Body of pancreas (tissue), 4 donors: ENCODE measurements at regions not wholly inside any gene's neighbourhood (a gene's known extent, or its start where the extent isn't known, plus 50 kb on each side); places are given as distances from the start of the nearest gene placed in this dataset.

Experiments used
- ATAC-seq: fragments of 150-250 bp; one replicate; pipeline ENCODE4 v1.9.1; 2016
- DNase-seq, 4 donors: peaks; one replicate each; pipeline ENCODE4 v3.0.0-alpha.2; 2019
- H3K27ac ChIP-seq, 4 donors: fragments of 200-600 bp; sonication (generic); 1 replicate in 3 of 4; 2 replicates in 1 of 4; pipeline versions ENCODE4 v1.5.1 to v1.6.1; 2016 to 2019; ENCODE audit warnings: mild to moderate bottlenecking in 1 of 4, mixed read lengths in 1 of 4, moderate library complexity in 1 of 4
- H3K27me3 ChIP-seq, 2 donors: fragments of 200-600 bp; sonication (generic); one replicate each; pipeline ENCODE4 v1.6.0; 2016; ENCODE audit warnings: mild to moderate bottlenecking in 1 of 2
- H3K36me3 ChIP-seq, 2 donors: fragments of 200-600 bp; sonication (generic); replicated peaks in 1 of 2; 2 replicates each; pipeline ENCODE4 v1.5.1; 2016; ENCODE audit warnings: low read depth in 2 of 2; ENCODE audit not compliant: insufficient read depth in 1 of 2
- H3K4me1 ChIP-seq: fragments of 200-600 bp; sonication (generic); one replicate; pipeline ENCODE4 v1.6.0; 2016
- H3K4me3 ChIP-seq, 2 donors: fragments of 200-600 bp; sonication (generic); 1 replicate in 1 of 2; 2 replicates in 1 of 2; pipeline ENCODE4 v1.5.1; 2016 to 2019
- H3K9me3 ChIP-seq, 3 donors: fragments of 200-600 bp; sonication (generic); 1 replicate in 2 of 3; 2 replicates in 1 of 3; pipeline ENCODE4 v1.5.1; 2016
- CTCF ChIP-seq, 7 experiments: fragments of 450-650 bp in 4 of 7; fragments of 200-600 bp in 3 of 7; sonication (generic) in 3 of 7; IDR thresholded peaks; one replicate each; pipeline ENCODE4 v1.5.1; 2016 to 2019; ENCODE audit warnings: antibody characterized with exemption in 7 of 7
- POLR2A ChIP-seq, 3 donors: fragments of 450-650 bp; IDR thresholded peaks; one replicate each; pipeline ENCODE4 v1.6.1; 2016; ENCODE audit warnings: antibody characterized with exemption in 3 of 3, mild to moderate bottlenecking in 2 of 3
- WGBS, 2 donors: methylation state at CpG; one replicate each; pipeline ENCODE4 v1.1.5; 2017; 5-methylcytosine and 5-hydroxymethylcytosine counted together
- intact Hi-C: fragments of 100-400 bp; cut with DNase I; formaldehyde crosslinking; loops from one replicate; pipeline ENCODE4 v1.15.1; 2023

GRCh38 chr4:124183231-124183630 is 529.3 kb downstream of the ANKRD50 start:
- Histone ChIP-seq H3K4me3 (no peak overlapping the region), H3K4me1 (no peaks in the 10 kb centered on the region), H3K27me3 (no peaks in the 10 kb centered on the region), H3K36me3 (no peaks in the 10 kb centered on the region), H3K27ac (no peak overlapping the region), H3K9me3 (no peaks in the 10 kb centered on the region)
- no peak for ATAC-seq
- TF ChIP-seq POLR2A (IDR thresholded peaks at IDR 0.05): no peak
- TF ChIP-seq CTCF (IDR thresholded peaks at IDR 0.05): no peak
- DNase-seq: no peak
- intact Hi-C loops: no loop called here
- WGBS, 2 donors: 82 to 92% methylated on average over 2 of the region's 2 CpGs

- intact Hi-C loops: no loop called here
- no peak for TF ChIP-seq POLR2A (IDR thresholded peaks at IDR 0.05)
- no peak for TF ChIP-seq CTCF (IDR thresholded peaks at IDR 0.05)
- H3K4me3 ChIP-seq: no peak overlapping the region
- no peak overlapping the region for H3K27ac ChIP-seq
- H3K27me3 ChIP-seq: no peaks in the 10 kb centered on the region
- H3K36me3 ChIP-seq: no peaks in the 10 kb centered on the region
- DNase-seq: no peak
- no peaks in the 10 kb centered on the region for H3K4me1 ChIP-seq
- ATAC-seq: no peak
- H3K9me3 ChIP-seq: no peaks in the 10 kb centered on the region
These were observed 528.6 kb downstream of the ANKRD50 start for GRCh38 chr4:124183926-124184325.

DNA sequence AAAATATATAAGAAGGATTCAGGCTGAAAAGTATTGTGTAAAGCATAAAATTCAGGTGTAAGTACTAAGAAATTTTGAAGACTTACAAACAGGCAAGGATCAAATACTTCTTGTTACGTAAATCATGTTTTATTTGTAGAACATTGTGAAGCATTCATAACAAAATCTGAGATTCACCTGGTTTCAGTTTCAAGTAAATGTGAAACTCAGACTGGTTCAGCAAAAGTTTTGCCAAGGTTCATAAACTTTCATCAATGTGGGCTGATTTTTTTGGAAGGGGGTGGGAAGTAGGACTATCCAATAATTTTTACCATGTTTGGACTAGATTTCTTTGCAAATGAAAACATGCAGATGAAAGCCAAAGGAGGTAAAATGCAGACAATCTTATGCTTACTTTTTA is 527.7 kb downstream of the ANKRD50 start:
- no peak for DNase-seq
- 98 to 100% methylated on average over 1 of the region's 1 CpG for WGBS, 2 donors

DNA sequence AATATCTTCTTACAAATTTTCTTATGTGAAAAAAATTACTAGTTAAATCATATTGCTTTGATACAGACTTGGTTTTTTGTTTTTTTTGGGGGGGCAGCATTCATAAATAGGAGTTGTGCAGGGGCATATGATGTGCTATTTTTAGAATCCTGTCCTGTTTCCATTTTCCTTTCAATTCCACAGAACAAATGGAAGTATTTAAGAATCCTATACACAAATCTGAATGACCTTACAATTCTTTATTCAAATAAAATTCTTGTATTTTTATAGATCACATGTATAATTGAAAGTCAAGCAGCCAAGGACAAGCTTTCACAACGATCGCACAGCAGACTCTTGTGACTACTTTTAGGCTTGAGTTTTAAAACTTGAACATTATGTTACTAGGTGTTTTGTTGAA is 523.9 kb downstream of the ANKRD50 start:
- H3K27me3 ChIP-seq: no peaks in the 10 kb centered on the region
- WGBS, 2 donors: 63 to 78% methylated on average over 2 of the region's 2 CpGs
- no peaks in the 10 kb centered on the region for H3K4me1 ChIP-seq
- no peak for TF ChIP-seq CTCF (IDR thresholded peaks at IDR 0.05)
- TF ChIP-seq POLR2A (IDR thresholded peaks at IDR 0.05): no peak
- peaks cover 0 to 3% (median 0%) of the 10 kb centered on the region in 3 donors for H3K9me3 ChIP-seq
- ATAC-seq (no peak), DNase-seq (no peak)
- no peaks in the 10 kb centered on the region for H3K36me3 ChIP-seq
- no peak overlapping the region for H3K27ac ChIP-seq
- intact Hi-C loops: no loop called here
- no peak overlapping the region for H3K4me3 ChIP-seq

More for the DNA sequence above, 527.7 kb downstream of the ANKRD50 start:
- intact Hi-C loops: no loop called here
- Histone ChIP-seq H3K36me3 (no peaks in the 10 kb centered on the region), H3K4me3 (no peak overlapping the region), H3K27me3 (no peaks in the 10 kb centered on the region), H3K27ac (no peak overlapping the region), H3K9me3 (no peaks in the 10 kb centered on the region), H3K4me1 (no peaks in the 10 kb centered on the region)
- ATAC-seq: no peak
- no peak for TF ChIP-seq POLR2A (IDR thresholded peaks at IDR 0.05)
- no peak for TF ChIP-seq CTCF (IDR thresholded peaks at IDR 0.05)

DNA sequence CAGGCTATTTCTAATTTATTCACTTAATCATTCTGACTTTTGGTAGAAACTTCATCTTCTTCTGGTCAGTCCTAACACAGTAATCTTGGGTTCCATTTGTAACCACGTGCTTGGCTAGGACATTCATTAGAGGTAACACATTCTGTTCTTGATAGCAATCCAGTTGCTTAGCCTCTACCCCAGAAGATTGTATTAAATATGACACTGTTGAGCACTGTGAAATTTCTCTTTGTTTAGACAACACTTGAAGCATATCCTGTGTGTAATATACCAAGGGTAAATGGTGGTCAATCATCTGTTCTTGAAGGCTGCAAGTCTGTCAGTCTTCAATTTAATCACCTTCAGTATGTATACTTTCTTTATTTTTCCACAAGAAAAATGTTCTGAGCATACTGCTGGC is 523.0 kb downstream of the ANKRD50 start:
- Histone ChIP-seq H3K27me3 (no peaks in the 10 kb centered on the region), H3K36me3 (no peaks in the 10 kb centered on the region), H3K27ac (no peak overlapping the region), H3K4me1 (no peaks in the 10 kb centered on the region), H3K4me3 (no peak overlapping the region), H3K9me3 (peaks cover 0 to 3% (median 0%) of the 10 kb centered on the region in 3 donors)
- intact Hi-C loops: no loop called here
- 60 to 88% methylated on average over 1 of the region's 1 CpG for WGBS, 2 donors
- DNase-seq (no peak), ATAC-seq (no peak)
- no peak for TF ChIP-seq CTCF (IDR thresholded peaks at IDR 0.05)
- no peak for TF ChIP-seq POLR2A (IDR thresholded peaks at IDR 0.05)
